HG02588 (cell line): ENCODE measurements at regions not wholly inside any gene's neighbourhood (a gene's known extent, or its start where the extent isn't known, plus 50 kb on each side); places are given as distances from the start of the nearest gene placed in this dataset.

Source experiments
- ATAC-seq: cut with Tn5 transposase; IDR thresholded peaks from one replicate; pipeline ENCODE4 v1.9.1; 2021; ENCODE audit warnings: mild to moderate bottlenecking, moderate library complexity; ENCODE audit not compliant: unreplicated experiment

DNA sequence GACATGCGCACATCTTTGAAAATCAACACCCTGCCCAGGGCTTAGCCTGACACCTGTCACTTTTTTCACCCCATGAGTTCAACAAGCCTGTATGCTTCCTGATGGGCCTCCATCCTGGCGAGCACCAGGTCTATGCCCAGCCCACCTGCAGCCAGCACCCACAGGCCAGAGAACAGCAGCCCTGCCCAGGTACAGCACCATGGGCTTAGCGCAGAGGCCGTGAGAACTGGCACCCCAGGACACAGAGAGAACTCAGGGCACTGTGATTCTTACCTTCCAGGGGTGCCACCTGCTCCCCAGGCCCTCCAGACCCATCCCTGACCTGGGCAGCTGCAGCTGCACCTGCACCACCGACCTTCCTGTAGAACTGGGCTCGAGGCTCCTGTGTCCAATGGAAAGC, 536.6 kb downstream of the TCERG1L start:
- no peak for ATAC-seq

DNA sequence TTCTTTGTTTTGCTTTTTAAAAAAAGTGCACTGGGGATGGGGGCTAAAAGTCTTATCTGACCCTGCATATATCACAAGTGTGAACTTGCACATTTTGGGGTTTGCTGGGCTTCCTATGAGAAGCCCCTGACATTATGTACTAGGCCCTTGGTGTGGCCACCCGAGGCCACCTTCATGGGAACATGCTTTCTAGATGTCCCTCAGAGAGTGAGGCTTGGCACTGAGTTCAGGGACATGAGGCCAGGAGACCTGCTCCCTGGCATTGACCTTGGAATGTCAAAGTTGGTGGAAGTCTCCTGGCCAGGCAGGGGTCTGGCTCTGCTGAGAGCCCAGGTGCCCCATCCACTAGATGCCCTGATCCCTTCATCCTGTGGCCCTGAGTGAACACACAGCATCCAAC, 536.2 kb downstream of the TCERG1L start:
- no peak for ATAC-seq

DNA sequence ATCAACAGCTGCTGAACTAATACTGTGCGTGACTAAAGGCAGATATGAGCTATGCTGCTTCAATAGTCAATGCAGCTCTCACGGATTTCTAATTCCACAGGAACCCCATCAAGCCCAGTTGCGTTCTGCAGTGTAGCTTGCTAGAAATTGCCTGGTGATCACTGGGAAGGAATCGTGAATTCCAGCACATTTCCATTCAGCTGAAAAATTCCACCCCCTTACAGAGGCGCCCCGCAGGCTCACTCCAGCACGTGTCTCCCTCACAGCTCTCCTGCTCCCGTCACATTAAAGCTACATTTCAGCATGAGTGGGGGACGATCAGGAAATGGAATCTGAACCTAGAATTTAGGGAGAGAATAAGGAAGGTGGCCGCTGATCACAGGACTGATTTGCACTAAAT, 534.8 kb downstream of the TCERG1L start:
- ATAC-seq: no peak

DNA sequence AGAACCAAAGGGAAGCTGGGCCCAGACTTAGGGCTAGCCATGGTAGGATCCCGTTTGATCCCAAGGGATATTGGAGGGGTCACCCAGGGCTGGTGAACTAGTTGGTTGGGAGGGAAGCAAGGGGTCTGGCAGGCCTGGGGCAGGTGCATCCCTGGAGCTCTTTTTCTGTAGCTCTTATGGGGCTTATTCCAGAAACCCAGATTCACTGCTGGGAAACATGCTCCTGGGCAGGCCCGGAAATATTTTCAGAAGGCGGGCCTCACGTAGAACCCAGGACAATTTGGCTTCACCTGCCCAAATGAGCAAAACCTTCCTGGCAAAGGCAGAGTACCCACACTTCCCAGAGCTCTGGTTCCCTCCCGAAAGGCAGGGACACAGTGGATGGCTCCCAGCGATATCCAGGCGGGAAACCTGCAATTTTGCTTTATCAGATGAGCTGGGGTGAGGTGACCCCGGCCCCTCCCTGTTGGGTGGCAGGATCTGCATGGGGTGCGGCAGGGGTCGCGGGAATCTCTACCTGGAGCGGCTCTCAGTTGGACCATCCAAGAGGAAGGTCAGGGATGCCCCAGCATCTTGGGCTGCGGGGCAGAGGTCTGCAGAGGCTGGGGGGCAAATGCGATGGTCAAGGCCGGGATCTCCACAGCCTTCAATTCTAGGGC, 533.9 kb downstream of the TCERG1L start:
- ATAC-seq: no peak

DNA sequence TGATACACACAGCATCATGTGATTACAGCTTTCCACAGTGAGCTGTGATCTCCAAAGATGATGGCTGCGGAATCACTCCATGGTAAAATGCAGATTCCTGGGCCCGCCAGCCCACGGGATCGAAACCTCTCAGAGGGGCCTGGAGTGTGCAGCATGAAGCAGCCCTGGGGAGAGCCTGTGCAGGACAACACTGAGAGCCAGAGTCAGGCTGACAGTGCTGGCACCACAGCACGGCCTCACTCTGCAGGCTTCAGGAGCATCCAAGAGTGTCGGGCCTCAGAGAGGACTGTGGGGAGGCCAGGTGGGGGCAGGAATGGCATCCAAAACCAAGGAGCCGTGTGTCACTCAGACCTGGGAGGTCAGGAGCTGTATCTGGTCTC, 533.4 kb downstream of the TCERG1L start:
- no peak for ATAC-seq

DNA sequence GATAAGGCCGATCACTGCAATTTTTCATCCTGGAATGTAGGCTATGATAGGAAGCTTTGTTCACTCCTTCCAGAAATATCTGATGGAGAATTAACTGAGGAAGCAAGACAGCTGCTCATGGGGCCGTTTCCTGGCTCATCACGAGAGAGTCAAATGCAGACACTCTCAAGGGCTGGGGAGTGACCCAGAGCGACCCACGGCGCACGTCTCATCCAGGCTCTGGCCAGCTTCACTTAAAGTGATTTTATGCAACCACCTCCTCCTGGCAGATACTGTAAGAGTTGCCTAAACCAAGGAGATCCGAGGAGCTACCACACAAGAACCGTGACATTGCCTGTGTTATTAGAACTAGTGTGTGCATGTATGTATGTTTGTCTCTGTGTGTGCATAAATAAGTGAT, 530.8 kb downstream of the TCERG1L start:
- ATAC-seq: no peak

DNA sequence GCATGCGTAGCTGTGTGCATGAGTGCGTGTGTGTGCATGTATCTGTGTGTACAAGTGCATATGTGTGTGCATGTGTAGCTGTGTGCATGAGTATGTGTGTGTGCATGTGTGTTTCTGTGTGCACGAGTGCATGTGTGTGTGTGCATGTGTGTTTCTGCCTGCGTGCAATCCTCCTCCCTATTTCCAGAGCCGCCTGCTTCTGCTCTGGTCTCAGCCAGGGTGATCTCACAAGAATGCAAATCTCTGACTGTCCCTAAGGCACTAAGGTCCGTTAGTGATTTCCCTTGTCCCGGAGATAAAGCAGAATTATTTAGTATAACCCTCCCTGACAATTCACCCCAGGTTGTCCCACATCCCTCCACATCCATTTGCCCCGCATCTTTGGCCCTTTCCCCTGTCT, 530.3 kb downstream of the TCERG1L start:
- no peak for ATAC-seq

DNA sequence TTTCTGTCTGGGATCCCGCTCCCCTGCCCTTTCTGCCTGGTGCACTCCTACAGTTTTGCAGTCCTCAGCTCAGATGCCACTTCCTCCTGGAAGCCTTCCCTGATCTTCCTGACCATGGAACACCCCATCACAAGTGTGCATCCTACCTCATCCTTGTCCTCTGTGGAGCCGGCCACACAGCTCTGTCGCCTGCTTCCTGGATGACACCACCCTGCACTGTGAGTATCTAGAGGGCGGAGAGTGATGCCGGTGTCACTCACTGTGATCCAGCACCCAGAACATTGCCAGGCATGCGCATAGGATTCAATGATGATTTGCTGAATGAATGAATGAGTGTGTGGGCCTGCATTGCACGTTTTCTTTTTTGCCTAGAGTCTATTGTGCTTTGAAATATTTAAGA, 529.9 kb downstream of the TCERG1L start:
- ATAC-seq: no peak

DNA sequence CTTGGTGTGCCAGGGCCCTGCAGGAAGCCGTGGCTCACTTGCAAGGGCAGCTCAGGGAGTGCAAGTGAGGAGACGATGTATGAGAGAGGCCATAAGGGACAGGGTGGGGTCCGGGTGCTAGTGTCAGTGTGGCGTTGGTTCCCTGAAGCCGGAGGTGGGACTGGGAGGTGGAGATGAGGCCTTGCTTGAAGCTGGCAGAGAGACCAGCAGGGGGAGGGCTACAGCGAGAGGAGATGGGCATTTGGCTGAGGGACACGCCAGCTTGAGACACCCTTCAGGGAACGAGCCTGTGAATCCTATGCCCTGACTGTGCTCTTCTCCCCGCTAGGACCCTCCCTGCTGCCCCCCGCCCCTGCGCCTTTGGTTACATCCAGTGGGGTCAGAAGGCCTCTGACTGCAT, 529.1 kb downstream of the TCERG1L start:
- no peak for ATAC-seq

DNA sequence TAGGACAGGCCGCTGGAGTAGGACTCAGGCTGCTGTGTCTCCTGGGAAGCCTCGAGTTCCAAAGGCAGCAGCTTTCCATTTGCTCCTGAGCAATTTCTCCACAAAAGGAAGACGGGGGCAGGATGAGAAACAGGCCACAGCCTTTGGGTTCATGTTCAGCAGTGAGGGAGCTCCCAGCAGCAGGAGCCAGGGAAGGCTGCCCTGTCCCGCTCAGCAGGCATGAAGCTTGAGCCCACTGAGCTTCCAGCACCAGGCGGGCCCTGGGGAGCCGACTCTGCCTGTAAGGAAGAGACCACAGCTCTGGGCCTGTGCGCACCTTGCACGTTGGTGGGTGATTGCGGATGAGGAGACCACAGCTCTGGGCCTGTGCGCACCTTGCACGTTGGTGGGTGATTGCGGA, 527.2 kb downstream of the TCERG1L start:
- ATAC-seq: no peak

DNA sequence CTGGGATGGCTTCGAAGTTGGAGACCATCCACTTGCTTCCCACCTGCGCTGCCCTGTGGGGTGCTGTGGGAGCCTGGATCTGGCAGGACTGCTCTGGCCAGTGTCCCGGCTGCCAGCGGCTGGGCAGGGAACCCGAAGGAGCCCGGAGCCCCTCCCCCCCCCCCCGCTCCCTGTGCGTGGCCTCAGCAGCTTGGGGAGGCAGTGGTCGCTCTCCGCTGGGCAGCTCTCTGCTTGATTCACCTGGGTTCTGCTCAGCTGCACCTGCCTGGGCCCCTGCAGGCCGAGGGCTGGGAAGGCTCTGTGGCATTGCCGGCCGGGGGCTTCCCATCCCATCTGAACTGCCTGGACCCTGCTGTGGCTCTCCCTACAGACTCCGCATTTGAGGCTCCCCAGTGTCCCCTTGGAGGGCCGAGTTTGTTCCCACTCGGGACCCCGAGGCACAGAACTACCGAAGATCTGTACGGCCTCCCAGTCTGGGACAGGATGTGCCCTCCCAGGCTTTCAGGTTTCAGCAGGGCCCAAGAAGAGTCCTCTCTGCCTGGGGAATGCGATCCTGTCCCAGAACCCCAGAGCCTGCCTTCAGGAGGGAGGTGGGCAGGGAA, 525.1 kb downstream of the TCERG1L start:
- no peak for ATAC-seq

DNA sequence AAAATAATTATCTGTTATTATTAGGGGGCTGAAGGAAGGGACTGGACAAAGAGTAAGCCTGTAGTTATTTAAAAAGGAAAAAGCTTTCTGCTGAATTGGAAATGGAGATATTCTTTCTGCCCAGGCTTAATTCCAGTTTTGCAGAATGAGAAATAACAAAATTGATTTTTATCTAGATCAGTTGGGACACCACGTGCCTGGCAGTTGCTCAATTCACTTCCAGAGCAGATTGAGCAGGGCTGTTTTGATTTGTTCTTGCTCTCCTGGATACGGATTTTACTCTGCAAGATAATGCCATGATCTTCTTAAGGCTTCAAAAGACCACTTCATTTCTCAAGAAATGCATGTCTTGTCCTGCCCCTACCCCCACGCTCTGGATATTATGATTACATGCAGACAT, 524.3 kb downstream of the TCERG1L start:
- ATAC-seq: no peak

DNA sequence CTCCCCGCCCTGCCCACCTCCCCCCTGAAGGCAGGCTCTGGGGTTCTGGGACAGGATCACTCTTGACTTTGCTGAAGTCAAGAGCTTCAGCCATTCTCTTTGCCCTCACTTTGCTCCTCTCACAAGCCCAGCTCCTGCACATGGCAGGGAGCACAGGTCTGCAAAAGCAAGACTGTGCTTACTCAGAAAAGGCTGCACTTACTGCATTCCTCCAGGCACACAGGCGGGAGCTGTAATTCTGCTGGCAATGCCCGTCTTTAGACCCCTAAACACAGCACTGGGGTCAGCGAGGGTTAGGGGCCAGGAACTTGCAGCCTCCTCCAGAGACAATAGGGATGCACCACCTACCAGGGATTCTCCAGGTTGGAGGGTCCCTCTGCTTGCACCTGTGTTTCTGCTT, 523.7 kb downstream of the TCERG1L start:
- ATAC-seq: no peak

DNA sequence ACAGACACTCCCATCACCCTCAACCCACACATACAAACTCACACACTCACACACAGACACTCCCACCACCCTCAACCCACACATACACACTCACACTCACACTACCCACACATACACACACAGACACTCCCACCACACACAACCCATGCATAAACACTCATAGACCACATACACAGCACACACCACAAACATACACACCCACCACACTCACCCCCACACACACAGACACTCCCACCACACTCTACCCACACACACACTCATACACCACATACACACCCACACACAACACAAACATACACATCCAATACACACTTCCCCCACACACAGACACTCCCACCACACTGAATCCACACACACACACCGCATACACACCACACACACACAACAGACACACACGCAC, 521.2 kb downstream of the TCERG1L start:
- ATAC-seq: no peak

DNA sequence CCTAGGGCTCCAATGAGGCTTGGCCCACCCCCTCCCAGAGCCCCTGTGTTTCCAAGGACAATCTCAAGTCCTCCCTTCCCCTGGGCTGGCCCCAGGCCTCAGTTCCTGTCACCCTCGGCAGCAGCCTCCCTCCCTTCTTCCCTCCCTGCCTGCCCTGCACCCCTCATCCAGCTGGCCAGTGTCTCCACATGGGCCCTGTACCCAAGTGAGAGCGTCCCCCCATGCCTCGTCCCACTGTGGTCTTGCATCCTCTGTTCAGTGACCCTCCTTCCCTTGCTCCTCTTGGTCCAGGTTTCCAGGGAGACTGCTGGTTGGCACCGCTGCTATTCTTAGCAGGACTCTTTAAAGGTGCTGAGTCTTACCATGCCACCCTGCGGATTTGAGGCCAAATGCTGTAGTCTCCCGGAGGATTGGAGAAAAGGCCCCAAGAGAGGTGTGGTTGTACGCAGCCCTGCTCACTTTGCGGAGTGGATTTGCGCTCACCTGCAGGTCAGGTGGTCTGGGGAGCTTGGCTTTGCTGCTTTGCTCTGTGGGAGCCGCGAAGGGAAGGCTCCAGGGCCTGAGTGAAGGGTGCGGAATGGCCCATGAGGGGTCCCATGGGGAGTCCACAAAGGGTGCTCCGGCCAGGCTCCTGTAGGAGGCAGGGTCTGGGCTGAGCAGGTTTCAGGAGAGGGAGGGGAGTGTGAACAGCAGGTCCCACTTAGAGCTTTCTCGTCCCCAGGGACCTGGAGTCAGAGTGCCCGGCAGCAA, 519.2 kb downstream of the TCERG1L start:
- no peak for ATAC-seq

DNA sequence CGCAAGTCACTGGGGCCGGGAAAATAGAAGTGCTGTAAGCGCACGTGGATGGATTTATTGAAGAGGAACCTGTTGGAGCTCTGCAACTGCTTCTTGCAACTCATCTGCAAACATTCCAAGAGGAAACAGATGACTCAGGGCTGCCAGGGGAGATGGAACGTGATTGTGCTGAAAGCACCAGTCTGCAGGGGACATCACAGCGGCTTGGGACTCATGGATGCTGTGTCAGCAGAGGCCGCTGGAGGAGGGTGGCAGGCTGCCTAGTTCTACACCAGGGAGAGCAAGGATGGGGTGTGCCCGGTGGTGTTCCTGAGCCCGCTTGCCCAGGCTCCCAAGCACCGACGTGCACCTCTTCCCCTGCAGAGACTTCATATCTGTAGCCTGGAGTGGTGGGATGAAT, 515.7 kb downstream of the TCERG1L start:
- ATAC-seq: no peak

DNA sequence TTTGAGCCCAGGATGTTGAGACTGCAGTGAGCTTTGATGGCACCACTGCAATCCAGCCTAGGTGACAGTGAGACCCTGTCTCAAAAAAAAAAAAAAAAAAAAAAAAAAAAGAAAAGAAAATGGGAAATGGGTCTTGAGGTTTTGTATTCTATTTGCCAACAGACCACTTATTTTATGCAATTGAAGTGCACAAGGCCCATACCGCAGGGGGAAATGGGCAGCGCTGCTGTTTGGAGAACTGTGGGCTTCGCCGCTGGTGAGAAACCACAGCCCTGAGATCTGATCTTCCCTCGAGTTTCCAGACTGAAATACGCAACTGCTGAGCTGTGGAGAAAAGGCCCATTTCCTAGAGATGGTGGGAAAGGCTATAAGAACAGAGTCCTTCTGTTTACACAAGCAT, 512.0 kb downstream of the TCERG1L start:
- ATAC-seq: no peak

DNA sequence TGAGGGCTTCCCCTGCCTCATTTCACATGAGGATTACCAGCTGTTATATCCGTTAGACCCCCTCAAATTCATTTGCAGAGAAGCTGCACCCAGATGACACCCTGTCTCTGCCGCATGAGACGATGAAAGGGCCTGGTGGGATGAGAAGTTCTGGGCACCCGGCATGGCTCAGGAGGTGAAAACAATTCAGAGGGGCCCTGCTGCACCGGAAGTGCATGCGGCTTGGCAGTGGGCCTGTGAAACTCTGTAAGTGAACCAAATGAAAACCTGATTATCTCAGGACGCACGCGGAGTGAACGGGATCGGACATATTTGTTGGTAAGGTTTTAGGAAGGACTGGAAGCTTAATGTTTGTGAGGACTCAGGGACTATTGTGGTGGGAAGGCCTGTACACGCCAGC, 511.2 kb downstream of the TCERG1L start:
- ATAC-seq: no peak

DNA sequence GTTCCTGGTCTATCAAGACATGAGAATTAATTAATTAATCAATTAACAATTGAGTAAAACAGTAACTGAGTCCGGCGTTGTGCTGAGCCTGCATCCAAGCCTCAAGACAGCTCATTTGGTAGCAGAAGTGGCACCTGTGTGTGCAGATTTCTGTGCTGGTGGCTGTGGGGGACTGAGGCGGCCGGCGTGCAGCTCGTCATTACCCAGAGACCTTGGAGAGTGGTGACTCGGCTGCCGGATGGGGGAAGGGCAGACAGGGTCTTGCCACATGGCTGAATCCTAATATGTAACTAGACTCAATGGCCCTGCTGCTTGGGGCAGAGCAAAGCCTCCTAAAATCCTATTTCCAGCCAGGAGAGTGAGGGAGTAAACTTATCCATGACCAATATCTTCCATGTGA, 510.2 kb downstream of the TCERG1L start:
- no peak for ATAC-seq

DNA sequence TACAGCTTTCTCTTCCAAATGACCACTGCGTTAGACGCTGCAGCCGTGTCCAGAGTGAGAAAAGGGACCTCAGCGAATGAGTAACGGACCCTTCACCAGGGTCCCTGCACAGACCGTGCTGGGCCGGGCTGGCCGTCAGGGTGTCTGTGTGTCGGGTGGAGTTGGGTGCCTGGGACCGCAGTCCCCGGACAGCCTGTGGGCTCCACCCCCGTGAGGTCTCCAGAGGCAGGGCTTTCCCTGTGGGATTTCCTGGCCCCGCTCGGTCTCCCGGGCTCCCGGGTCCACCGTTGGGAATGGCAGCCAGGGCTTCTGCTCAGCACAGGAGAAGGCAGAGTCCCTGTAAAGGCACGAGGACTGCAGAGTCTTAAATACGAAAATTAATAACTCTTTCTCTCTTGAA, 509.7 kb downstream of the TCERG1L start:
- ATAC-seq: no peak

DNA sequence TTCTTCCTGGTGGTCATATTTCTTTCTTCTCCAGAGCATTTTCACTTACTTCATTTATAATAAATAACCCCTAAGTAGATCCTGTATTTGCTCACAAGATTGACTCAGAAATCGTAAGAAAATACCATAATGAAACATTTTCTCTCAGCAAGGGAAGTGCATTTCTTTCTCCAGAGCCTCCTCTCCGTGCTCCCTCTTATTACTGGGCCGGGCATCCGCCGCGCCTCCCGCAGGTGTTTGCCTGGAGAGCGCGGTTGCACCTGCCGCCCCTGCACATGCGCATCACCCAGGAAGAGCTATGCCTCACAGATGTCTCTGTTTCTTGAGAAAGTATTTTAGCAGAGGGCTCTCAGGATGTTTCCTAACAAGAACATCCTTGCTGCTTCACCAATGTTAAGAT, 509.2 kb downstream of the TCERG1L start:
- ATAC-seq: no peak

DNA sequence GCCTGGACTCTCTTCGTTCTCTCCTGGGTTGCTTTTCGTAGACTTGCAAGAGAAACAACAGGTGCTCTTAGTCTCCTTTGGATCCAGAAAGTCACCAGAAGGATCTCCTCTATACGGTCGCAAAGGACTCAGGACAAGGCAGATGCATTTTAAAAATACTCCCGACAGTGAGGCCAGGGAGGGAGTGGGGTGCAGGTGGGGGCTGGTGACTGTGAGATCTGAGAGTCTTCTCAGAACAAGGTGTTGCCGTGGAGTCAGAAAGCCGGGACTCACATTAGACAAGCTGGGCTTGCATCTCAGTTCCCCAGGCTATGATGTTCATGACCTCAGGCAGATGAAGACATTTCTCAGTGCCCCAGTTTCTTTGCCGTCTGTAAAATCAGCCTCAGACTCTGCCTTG, 507.2 kb downstream of the TCERG1L start:
- no peak for ATAC-seq
